GM21390 (cell line): ENCODE measurements at regions not wholly inside any gene's neighbourhood (a gene's known extent, or its start where the extent isn't known, plus 50 kb on each side); places are given as distances from the start of the nearest gene placed in this dataset.

Source experiments
- ATAC-seq: cut with Tn5 transposase; IDR thresholded peaks from one replicate; pipeline ENCODE4 v1.9.1; 2021; ENCODE audit not compliant: unreplicated experiment

- no peak for ATAC-seq
Observed at GRCh38 chr3:120838441-120839091, 69.4 kb upstream of the STXBP5L start.

- no peak for ATAC-seq
Observed at GRCh38 chr3:120839120-120839519, 68.9 kb upstream of the STXBP5L start.

GRCh38 chr3:120841264-120841663 lies 66.7 kb upstream of the STXBP5L start:
- ATAC-seq: peak; percentile 50

GRCh38 chr3:120846073-120846472 lies 61.9 kb upstream of the STXBP5L start:
- ATAC-seq: no peak

GRCh38 chr3:120848503-120848902 lies 59.5 kb upstream of the STXBP5L start:
- ATAC-seq: no peak

DNA sequence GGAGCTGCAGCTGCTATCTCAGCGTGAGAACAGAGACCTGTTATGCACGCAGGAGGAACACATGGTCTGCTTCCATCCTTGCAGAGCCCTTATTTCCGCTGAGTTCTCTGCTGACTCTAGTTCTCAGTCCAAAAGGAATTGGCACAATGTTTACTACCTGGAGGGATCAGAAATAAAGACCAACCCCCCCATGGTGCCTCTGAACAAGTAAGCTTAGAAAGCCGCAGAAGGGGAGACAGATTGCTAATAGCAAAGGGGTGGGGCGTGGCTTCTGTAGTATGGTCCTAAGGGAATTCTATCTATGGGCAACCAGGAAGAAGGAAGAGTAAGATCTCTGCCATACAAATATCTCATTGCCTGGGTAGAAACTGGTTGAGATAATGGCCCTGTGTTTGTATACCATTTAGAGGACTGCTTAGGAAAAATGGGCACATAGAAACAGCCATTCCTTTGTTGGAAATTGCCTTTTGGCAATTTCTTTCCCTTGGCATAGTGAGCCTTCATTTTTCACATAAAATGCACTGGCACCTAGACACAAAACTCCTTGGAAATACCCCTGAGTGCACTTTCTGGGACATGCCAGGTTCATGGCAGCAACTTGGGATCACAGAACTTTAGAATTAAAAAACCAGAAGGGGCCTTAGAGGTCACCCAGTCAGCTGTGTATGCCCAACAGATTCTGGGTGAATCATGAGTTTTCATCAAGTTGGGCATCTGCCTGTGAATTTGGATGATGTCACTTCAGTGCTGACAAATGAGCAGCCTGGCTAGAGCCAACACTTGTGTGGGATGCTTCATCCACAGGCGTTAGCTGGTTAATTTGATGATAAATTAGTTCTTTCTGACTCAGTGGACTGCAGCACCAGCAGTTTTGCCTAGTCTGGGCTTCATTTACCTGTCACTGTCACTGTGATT lies 57.4 kb upstream of the STXBP5L start:
- no peak for ATAC-seq

DNA sequence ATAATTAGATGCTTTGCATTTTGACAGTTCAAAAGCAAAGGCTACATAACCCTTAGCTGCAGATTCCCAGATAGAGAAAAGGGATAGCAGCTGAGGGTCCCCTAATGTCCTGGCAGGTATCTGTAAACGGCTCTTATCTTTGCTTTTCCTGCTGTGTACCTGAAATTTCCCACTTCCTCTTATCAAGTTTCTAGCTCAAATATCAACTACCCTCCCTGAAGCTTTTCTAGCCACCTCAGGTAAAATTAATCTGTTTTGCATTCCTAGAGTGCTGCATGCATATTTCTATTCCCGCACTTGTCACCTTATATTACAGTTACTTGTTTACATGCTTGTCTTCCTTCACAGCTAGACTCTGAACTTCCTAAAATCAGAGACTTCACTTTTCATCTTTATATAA lies 55.6 kb upstream of the STXBP5L start:
- no peak for ATAC-seq

- no peak for ATAC-seq
Observed at GRCh38 chr3:120853416-120853815, 54.6 kb upstream of the STXBP5L start.

- ATAC-seq: no peak
Observed at GRCh38 chr3:120854908-120855526, 53.0 kb upstream of the STXBP5L start.

DNA sequence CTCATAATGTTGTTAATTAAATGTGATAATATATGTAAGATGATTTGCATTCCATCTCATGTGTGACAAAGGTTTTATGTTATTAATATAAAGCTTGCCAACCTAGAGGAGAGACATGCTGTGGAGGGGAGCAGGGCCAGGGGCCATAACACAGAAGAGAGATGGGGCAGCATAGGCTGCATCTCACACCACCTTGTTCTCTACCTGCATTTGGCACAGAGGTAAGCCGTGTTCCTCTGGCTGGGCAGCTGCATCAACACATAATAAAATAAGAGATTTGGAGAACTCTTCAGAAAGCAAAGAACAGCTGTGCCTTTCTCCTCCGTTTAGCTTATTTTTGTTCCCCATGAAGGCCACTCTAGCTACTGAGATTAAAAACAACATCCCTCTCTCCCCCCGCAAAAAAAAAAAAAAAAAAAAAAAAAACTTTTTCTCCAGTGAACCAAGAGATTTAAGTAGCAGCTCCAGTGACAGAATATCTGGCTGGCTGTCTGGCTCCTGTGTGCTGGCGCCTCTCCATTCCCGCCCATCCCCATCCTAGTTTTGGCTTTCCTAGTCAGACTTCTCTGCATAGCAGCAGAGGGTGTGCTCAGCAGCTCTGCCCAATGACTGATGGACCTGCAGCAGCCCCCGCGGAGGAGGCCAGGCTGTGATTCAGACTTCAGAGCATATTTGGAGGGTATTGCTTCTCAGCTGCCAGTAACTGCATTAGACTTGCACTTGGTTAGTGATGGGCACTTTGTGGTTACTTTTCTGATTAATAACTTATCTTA lies 52.2 kb upstream of the STXBP5L start:
- ATAC-seq: no peak
